Erythroblast (primary cell): ENCODE measurements at regions not wholly inside any gene's neighbourhood (a gene's known extent, or its start where the extent isn't known, plus 50 kb on each side); places are given as distances from the start of the nearest gene placed in this dataset.

Source experiments
- GATA1 ChIP-seq: IDR thresholded peaks from 2 replicates; pipeline ENCODE4 v1.6.1; 2011; ENCODE audit warnings: low read depth, mild to moderate bottlenecking, control low read depth, low read length, moderate library complexity
- POLR2A ChIP-seq: IDR thresholded peaks from 2 replicates; pipeline ENCODE4 v1.6.1; 2011; ENCODE audit warnings: mild to moderate bottlenecking, low read length

DNA sequence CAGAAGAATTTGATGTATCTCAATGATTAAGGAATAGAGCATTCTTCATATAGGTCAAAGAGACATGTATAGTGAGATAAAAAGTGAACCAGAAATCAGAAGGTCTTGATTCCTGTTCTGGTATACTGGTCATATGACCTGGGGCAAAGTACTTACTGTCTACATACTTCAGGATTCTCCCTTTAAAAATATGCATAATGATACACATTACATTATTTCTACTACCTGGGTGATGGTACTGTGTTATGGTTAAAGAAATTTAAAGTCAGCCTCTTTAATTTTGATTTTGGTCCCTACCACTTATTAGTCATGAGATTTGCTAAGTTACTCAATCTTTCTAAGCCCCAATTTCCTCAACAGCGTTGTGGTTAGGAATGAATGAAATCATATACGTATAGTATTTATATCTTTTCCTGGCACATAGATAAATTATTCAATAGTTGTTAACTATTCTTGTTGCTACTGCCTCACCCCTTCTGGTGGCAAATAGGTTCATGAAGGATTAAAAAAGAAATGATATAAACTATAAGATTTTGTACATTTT lies 984.1 kb downstream of the TLE4 start:
- no peak for TF ChIP-seq POLR2A
- no peak for TF ChIP-seq GATA1
